ENCODE measurements at regions not wholly inside any gene's neighbourhood (a gene's known extent, or its start where the extent isn't known, plus 50 kb on each side); places are given as distances from the start of the nearest gene placed in this dataset.

- Histone ChIP-seq H3K9me3 (ENCODE audit: control insufficient read depth, insufficient read depth, low read depth, low read length) (no peaks in the 10 kb centered on the region), H3K9ac (ENCODE audit: insufficient read depth, low read length) (no peak overlapping the region), H3K4me3 (replicated peaks in 1 of 4; ENCODE audit: control extremely low read depth in 1 of 4, insufficient read depth in 1 of 4, low read depth in 3 of 4, low read length in 4 of 4) (no peak overlapping the region), H4K20me1 (ENCODE audit: control insufficient read depth, extremely low read depth, insufficient read depth, low read length) (no peaks in the 10 kb centered on the region), H3K27me3 (ENCODE audit: control insufficient read depth, insufficient read depth, low read length) (no peaks in the 10 kb centered on the region), H2AFZ (ENCODE audit: low read length) (peak overlapping the region; percentile 31), H3K4me1 (ENCODE audit: control insufficient read depth, extremely low read depth, insufficient read depth, low read length) (peaks cover 3% of the 10 kb centered on the region), H3K4me2 (ENCODE audit: extremely low read depth, insufficient read depth, low read length) (peak overlapping the region; percentile 73), H3K79me2 (ENCODE audit: control insufficient read depth, insufficient read depth, low read length) (no peaks in the 10 kb centered on the region), H3K27ac (ENCODE audit: insufficient read depth, low read length) (peak overlapping the region; percentile 40), H3K36me3 (ENCODE audit: control insufficient read depth, insufficient read depth, low read length) (no peaks in the 10 kb centered on the region)
- TF ChIP-seq, protein P1, sequence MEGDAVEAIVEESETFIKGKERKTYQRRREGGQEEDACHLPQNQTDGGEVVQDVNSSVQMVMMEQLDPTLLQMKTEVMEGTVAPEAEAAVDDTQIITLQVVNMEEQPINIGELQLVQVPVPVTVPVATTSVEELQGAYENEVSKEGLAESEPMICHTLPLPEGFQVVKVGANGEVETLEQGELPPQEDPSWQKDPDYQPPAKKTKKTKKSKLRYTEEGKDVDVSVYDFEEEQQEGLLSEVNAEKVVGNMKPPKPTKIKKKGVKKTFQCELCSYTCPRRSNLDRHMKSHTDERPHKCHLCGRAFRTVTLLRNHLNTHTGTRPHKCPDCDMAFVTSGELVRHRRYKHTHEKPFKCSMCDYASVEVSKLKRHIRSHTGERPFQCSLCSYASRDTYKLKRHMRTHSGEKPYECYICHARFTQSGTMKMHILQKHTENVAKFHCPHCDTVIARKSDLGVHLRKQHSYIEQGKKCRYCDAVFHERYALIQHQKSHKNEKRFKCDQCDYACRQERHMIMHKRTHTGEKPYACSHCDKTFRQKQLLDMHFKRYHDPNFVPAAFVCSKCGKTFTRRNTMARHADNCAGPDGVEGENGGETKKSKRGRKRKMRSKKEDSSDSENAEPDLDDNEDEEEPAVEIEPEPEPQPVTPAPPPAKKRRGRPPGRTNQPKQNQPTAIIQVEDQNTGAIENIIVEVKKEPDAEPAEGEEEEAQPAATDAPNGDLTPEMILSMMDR (conservative IDR thresholded peaks at IDR 0.05 in 1 of 2, IDR thresholded peaks at IDR 0.05 in 1 of 2; ENCODE audit: low read depth in 1 of 2, low read length in 2 of 2): no peak
- TF ChIP-seq EZH2 (IDR thresholded peaks at IDR 0.05; ENCODE audit: low read length, missing control alignments): no peak
- peak; percentile 92 to 94 for DNase-seq (ENCODE audit: low read depth in 2 of 2)
Measured at GRCh38 chr16:86751076-86752030, 173.0 kb downstream of the FOXL1 start.

DNA sequence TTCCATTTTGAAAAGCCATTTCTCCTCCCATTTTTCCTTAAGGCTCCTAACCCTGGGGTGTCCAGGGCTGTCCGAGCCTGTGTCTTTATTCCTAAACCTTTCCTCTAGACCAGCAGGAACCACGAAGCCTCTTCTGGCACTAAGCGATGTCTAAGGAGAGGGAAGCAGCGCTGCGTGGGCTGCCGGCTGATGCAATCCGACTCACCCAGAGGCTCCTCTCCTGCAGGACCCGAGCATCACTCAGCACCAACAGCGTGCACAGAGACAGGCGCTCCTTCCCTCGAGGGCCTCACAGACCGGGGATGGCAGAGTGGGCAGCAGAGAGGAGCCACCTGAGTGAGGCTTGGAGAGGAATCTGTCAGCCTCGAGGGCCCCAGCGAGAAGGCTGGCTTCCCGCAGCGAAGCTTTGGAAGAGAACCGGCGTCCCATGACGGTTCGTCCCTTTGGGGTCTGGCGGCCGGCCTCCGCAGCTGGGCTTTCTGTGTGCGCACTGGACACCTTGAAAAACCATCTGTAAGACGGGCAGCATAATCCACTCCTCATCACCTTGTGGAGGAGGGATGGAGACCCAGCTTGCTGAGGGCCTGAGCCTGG, 174.3 kb downstream of the FOXL1 start:
- no peaks in the 10 kb centered on the region for H3K9me3 ChIP-seq (ENCODE audit: control insufficient read depth, insufficient read depth, low read depth, low read length)
- no peak overlapping the region for H3K4me3 ChIP-seq (replicated peaks in 1 of 4; ENCODE audit: control extremely low read depth in 1 of 4, insufficient read depth in 1 of 4, low read depth in 3 of 4, low read length in 4 of 4)
- no peak overlapping the region for H3K9ac ChIP-seq (ENCODE audit: insufficient read depth, low read length)
- TF ChIP-seq, protein P1 (conservative IDR thresholded peaks at IDR 0.05 in 1 of 2, IDR thresholded peaks at IDR 0.05 in 1 of 2; ENCODE audit: low read depth in 1 of 2, low read length in 2 of 2): no peak
- no peak for TF ChIP-seq EZH2 (IDR thresholded peaks at IDR 0.05; ENCODE audit: low read length, missing control alignments)
- no peak overlapping the region for H2AFZ ChIP-seq (ENCODE audit: low read length)
- peak in 1 of 2 donors; percentile 64 for DNase-seq (ENCODE audit: low read depth in 2 of 2)
- H3K4me2 ChIP-seq (ENCODE audit: extremely low read depth, insufficient read depth, low read length): no peak overlapping the region
- peaks cover 3% of the 10 kb centered on the region for H3K4me1 ChIP-seq (ENCODE audit: control insufficient read depth, extremely low read depth, insufficient read depth, low read length)
- H3K27ac ChIP-seq (ENCODE audit: insufficient read depth, low read length): no peak overlapping the region
- no peaks in the 10 kb centered on the region for H4K20me1 ChIP-seq (ENCODE audit: control insufficient read depth, extremely low read depth, insufficient read depth, low read length)
- no peaks in the 10 kb centered on the region for H3K27me3 ChIP-seq (ENCODE audit: control insufficient read depth, insufficient read depth, low read length)
- H3K79me2 ChIP-seq (ENCODE audit: control insufficient read depth, insufficient read depth, low read length): no peaks in the 10 kb centered on the region
- H3K36me3 ChIP-seq (ENCODE audit: control insufficient read depth, insufficient read depth, low read length): no peaks in the 10 kb centered on the region

DNA sequence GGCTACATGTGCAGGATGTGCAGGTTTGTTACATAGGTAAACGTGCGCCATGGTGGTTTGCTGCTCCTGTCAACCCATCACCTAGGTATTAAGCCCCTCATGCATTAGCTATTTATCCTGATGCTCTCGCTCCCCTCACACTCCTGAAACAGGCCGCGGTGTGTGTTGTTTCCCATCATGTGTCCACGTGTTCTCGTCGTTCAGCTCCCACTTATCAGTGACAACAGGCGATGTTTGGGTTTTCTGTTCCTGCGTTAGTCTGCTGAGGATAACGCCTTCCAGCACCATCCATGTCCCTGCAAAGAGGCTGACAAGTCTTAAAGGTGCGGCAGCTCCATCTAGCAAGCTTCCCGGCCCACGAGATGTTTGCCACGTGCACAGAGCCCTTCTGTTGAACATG, 175.1 kb downstream of the FOXL1 start:
- no peak overlapping the region for H2AFZ ChIP-seq (ENCODE audit: low read length)
- no peaks in the 10 kb centered on the region for H3K36me3 ChIP-seq (ENCODE audit: control insufficient read depth, insufficient read depth, low read length)
- H3K4me2 ChIP-seq (ENCODE audit: extremely low read depth, insufficient read depth, low read length): no peak overlapping the region
- H3K4me3 ChIP-seq (replicated peaks in 1 of 4; ENCODE audit: control extremely low read depth in 1 of 4, insufficient read depth in 1 of 4, low read depth in 3 of 4, low read length in 4 of 4): no peak overlapping the region
- no peak for DNase-seq (ENCODE audit: low read depth in 2 of 2)
- H3K4me1 ChIP-seq (ENCODE audit: control insufficient read depth, extremely low read depth, insufficient read depth, low read length): peaks cover 3% of the 10 kb centered on the region
- no peaks in the 10 kb centered on the region for H3K79me2 ChIP-seq (ENCODE audit: control insufficient read depth, insufficient read depth, low read length)
- TF ChIP-seq EZH2 (IDR thresholded peaks at IDR 0.05; ENCODE audit: low read length, missing control alignments): no peak
- TF ChIP-seq, protein P1 (conservative IDR thresholded peaks at IDR 0.05 in 1 of 2, IDR thresholded peaks at IDR 0.05 in 1 of 2; ENCODE audit: low read depth in 1 of 2, low read length in 2 of 2): no peak
- no peaks in the 10 kb centered on the region for H4K20me1 ChIP-seq (ENCODE audit: control insufficient read depth, extremely low read depth, insufficient read depth, low read length)
- no peaks in the 10 kb centered on the region for H3K9me3 ChIP-seq (ENCODE audit: control insufficient read depth, insufficient read depth, low read depth, low read length)
- H3K27me3 ChIP-seq (ENCODE audit: control insufficient read depth, insufficient read depth, low read length): no peaks in the 10 kb centered on the region
- H3K9ac ChIP-seq (ENCODE audit: insufficient read depth, low read length): no peak overlapping the region
- no peak overlapping the region for H3K27ac ChIP-seq (ENCODE audit: insufficient read depth, low read length)
